HG03097 (cell line): ENCODE measurements at regions not wholly inside any gene's neighbourhood (a gene's known extent, or its start where the extent isn't known, plus 50 kb on each side); places are given as distances from the start of the nearest gene placed in this dataset.
"Not testable (repeated sequence)": the region's sequence is repeated elsewhere in the genome, so short reads cannot be mapped to it uniquely, and the experiment has no call there.

ENCODE experiments used
- ATAC-seq: cut with Tn5 transposase; IDR thresholded peaks from one replicate; pipeline ENCODE4 v1.9.1; 2021; ENCODE audit not compliant: unreplicated experiment, low FRiP score

DNA sequence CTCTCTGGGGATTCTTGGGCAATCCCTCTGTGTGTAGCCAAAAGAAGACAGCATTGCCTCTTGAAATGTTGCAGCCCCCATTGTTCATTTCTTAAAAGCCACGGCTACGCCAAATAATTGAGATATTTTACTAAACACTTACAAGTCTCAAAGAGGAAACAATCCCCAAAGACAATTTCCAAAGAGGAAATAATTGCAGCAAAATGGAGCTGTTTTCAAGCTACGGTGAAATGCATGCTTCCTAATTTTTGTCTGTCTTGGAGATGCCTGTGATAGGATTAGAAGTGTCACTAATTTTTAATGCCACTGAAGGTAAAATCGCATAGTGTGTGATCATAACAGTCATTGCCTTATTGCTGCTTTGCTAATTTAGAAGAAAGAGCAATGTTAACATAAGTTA lies 72.9 kb upstream of the NAMPT start:
- no peak for ATAC-seq

DNA sequence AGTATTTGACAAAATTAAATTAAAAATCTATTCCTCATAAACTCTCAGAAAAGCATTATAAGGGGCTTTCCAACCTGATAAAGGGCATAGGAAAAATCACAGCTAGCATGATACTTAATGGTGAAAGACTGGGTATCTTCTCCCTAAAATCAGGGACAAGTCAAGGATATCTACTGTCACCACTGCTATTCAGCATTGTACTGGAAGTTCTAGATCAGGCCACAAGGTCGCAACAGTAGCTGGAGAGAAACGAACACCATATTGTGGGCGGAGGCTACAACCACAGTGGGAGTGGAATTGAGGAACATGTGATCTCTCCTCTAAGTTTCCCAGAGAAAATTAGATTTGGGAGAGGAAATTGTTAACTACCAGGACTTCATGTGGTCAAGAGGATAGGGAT lies 70.0 kb upstream of the NAMPT start:
- no peak for ATAC-seq

DNA sequence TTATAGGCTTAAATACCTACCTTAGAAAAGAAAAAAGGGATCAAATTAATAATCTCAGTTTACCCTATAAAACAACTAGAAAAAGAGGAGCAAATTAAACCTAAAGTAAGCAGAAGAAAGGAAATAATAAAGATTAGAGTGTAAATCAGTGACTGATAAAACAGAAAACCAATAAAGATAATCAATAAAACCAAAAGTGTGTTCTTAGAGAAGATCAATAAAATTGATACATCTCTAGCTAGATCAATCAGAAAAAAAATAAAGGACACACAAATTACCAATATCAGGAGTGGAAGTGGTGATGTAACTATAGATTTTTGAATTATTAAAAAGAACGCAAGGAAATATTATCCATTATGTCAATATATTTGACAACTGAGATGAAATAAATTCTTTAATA lies 69.2 kb upstream of the NAMPT start:
- ATAC-seq: no peak

DNA sequence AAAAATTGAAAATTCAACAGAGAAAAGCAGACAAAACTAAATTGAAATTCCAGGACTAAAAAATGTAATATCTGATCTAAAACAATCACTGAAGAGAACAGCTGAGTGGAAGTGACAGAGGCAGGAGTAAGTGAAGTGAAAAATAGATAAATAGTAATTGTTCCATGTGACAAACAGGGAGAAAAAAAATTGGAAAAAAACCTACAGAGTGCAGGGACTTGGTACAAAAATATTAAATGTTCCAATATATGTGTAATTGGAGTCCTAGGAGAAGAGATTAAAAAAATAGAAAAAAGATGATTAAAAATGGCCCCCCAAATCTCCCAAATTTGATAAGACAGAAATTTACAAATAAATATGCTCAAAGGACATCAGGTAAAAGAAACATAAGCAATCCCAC lies 63.4 kb upstream of the NAMPT start:
- no peak for ATAC-seq

- ATAC-seq: no peak
Measured at GRCh38 chr7:106347229-106347833, 62.5 kb upstream of the NAMPT start.

DNA sequence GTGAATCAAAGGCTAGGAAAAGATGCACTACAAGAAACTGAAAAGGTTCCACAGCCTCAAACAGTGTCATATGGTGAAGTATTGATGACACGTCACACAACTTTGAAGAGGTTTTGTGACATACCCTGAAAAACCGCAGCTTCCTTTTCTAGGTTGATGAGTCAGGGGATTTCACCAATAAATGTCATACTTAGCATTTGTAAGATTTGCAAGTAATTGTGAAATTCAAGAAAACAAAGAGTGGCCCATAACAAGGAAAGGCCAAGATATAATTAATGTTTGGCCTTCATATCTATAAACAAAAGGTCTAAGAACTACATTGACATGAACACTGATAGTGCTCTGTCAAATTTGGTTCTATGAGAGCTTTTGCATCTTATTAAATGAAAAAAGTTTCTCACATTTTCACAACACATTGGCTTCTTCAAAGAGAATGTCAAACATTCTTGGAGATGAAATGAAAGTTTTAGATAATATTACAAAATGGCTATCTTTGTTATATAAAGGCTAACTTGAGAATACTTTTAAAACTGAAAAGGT lies 62.0 kb upstream of the NAMPT start:
- peak; percentile 88 for ATAC-seq

DNA sequence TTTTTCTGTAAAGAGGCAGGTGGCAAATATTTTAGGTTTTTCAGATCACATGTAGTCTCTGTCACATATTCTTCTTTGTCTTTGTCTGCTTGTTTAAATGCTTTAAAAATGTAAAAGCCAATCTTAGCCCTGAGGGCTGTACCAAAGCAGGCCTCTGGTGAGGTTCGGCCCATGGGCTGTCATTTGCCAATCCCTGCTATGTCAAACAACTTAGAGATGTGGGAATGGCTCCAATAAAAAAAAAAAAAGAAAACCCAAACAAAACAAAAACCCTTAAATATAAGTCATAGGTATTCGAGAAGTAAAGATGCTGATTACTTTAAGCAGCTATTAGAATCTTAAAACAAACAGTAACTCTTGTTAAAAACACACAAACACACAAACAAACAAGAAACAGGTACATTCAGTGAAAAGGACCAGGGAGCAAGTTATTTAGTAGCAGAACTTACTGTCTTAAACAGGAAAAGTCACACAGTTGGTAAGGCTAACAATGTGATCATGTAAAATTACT lies 61.4 kb upstream of the NAMPT start:
- ATAC-seq: no peak

GRCh38 chr7:106345421-106346166 lies 60.8 kb upstream of the NAMPT start:
- ATAC-seq: no peak

GRCh38 chr7:106344861-106345260 lies 60.1 kb upstream of the NAMPT start:
- ATAC-seq: no peak

DNA sequence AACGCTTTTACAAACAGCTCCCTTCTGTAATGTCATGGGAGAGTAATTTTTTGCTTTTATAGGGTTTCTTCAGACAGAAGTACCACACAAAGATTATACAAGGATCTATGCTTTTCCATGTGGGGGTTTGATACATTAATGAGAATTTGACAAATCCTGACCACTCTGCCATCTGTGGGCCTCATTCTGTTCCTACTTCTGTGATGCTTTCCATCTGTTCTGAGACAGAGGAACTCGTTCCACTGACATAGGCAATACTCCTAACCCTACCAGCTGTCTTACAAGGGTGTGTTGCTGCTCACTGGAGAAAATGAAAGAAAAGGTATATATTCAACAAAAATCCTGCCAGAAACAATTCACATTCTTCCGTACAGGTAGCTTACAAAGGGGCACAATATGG lies 59.4 kb upstream of the NAMPT start:
- no peak for ATAC-seq

- not testable (repeated sequence) for ATAC-seq
Measured at GRCh38 chr7:106342049-106342448, 57.3 kb upstream of the NAMPT start.

- not testable (repeated sequence) for ATAC-seq
Measured at GRCh38 chr7:106340247-106340596, 55.4 kb upstream of the NAMPT start.

- ATAC-seq: no peak
Measured at GRCh38 chr7:106339513-106340246, 54.9 kb upstream of the NAMPT start.

GRCh38 chr7:106337754-106338153 lies 53.0 kb upstream of the NAMPT start:
- no peak for ATAC-seq

DNA sequence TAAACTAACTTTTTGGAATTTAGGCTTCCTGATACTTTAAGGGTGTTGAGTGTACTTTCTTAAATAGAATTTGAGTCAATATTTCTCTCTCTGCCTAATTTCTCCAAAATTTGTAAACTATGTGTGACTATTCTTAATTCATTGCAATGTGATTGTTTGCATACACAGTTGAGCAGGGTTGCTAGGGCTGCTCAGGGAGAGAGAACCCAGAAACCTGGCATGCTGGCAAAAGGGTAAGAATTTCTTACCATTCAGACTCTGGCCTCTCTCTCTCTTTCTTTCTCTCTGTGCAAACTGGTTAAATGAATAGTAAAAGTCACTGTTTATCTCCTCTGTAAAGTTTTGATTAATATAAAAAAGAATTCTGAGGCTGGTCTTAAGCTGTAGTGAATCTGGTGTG lies 51.0 kb upstream of the NAMPT start:
- no peak for ATAC-seq
